ENCODE measurements at regions not wholly inside any gene's neighbourhood (a gene's known extent, or its start where the extent isn't known, plus 50 kb on each side); places are given as distances from the start of the nearest gene placed in this dataset.
"Not testable (repeated sequence)": the region's sequence is repeated elsewhere in the genome, so short reads cannot be mapped to it uniquely, and the experiment has no call there.

DNA sequence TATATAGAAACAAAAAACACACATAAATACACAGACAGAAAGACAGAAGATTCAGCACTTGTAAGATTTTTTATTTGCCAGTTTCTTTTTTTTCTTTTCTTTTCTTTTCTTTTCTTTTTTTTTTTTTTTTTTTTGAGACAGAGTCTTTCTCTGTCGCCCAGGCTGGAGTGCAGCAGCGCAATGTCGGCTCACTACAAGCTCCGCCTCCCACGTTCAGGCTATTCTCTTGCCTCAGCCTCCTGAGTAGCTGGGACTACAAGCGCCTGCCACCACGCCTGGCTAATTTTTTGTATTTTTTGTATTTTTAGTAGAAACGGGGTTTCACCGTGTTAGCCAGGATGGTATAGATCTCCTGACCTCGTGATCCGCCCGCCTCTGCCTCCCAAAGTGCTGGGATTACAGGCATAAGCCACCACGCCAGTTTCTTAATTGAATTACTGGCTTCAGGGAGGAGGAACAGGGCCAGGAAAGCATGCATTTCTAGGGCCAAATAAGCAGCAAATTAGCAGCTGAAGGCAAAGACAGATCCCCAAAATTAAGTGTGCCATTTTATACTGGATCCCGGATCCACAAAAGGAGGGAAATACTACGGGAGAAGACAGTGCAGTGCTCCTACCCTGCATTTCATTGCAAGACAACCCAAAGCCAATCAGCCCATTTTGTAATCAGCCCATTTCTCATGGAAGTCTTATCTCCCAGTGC, 305.6 kb upstream of the CCNH start:
- TF ChIP-seq, protein P1, sequence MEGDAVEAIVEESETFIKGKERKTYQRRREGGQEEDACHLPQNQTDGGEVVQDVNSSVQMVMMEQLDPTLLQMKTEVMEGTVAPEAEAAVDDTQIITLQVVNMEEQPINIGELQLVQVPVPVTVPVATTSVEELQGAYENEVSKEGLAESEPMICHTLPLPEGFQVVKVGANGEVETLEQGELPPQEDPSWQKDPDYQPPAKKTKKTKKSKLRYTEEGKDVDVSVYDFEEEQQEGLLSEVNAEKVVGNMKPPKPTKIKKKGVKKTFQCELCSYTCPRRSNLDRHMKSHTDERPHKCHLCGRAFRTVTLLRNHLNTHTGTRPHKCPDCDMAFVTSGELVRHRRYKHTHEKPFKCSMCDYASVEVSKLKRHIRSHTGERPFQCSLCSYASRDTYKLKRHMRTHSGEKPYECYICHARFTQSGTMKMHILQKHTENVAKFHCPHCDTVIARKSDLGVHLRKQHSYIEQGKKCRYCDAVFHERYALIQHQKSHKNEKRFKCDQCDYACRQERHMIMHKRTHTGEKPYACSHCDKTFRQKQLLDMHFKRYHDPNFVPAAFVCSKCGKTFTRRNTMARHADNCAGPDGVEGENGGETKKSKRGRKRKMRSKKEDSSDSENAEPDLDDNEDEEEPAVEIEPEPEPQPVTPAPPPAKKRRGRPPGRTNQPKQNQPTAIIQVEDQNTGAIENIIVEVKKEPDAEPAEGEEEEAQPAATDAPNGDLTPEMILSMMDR (IDR thresholded peaks at IDR 0.05), result not testable (repeated sequence)
- TF ChIP-seq POLR2A (IDR thresholded peaks at IDR 0.05), result not testable (repeated sequence)

Data from body of pancreas (tissue), 4 donors.